ENCODE measurements at regions not wholly inside any gene's neighbourhood (a gene's known extent, or its start where the extent isn't known, plus 50 kb on each side); places are given as distances from the start of the nearest gene placed in this dataset.

DNA sequence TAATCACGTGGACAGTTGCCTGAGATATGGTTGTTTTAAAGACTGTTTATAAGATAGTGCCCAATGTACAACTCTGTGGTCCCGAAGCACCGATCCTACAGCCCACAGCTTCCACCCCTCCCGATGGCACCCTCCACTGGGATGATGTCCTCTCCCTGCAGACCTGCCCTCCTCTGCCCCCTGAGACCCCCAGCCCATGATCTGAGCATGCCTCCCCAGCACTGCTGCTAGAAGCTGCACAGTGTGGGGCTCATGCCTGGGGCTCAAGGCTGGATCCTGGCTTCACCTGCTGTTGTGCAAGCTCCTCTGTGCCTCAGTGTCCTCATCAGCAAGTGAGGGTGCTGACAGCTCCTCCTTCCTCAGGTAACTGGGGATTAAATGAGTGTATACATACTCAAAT is 254.7 kb upstream of the MKI67 start:
- DNase-seq, result no peak

DNA sequence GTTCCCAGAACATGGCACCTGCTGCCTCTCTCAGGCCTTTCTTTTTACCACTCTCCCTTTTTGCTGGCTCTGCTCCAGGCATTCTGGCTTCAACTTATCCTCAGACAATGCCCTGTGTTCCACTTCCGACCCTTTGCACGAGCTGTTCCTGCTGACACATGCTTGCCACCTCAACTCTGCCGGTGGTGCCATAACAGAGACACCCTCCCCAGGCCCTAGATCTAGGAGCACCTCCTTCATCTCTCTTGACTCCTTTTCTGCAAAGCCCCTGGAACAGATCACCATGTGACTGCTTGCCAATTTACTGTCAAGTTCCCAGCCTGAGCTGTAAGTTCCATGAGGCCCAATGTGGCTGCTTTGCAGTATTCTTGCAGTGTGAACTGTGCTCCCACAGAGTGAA is 256.0 kb upstream of the MKI67 start:
- no peak for DNase-seq

DNA sequence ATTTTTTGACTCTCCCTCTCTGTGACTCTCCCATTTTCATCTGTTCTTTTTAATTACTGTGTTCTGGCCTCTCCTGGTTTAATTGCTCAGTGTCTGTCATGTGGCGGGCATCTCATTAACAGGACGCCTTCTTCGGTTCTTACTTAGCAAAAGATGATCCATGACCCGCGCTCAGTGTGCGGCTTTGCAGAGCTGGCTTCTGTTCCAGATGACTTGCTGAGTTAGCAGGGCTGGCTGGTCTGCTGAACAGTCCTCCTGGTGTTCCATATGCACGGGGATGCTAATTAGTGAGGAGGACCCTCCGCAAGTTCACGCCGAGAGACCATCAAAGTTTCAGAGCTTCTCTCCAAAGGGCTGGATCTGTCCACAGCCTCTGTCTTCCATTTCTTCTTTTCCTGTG is 258.6 kb upstream of the MKI67 start:
- DNase-seq, result no peak

DNA sequence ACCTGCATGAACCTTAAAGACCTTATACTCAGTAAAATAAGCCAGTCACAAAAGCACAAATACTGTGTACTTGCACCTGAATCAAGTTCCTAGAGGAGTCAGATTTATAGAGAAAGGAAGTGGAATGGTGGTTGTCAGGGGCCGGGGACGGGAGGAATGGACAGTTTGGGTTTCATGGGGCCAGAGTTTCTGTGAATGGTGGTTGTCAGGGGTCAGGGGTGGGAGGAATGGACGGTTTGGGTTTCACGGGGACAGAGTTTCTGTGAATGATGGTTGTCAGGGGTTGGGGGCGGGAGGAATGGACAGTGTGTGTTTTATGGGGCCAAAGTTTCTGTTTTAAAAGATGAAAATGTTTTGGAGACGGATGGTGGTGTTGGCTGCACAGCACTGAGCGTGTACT is 260.0 kb upstream of the MKI67 start:
- DNase-seq, result no peak

DNA sequence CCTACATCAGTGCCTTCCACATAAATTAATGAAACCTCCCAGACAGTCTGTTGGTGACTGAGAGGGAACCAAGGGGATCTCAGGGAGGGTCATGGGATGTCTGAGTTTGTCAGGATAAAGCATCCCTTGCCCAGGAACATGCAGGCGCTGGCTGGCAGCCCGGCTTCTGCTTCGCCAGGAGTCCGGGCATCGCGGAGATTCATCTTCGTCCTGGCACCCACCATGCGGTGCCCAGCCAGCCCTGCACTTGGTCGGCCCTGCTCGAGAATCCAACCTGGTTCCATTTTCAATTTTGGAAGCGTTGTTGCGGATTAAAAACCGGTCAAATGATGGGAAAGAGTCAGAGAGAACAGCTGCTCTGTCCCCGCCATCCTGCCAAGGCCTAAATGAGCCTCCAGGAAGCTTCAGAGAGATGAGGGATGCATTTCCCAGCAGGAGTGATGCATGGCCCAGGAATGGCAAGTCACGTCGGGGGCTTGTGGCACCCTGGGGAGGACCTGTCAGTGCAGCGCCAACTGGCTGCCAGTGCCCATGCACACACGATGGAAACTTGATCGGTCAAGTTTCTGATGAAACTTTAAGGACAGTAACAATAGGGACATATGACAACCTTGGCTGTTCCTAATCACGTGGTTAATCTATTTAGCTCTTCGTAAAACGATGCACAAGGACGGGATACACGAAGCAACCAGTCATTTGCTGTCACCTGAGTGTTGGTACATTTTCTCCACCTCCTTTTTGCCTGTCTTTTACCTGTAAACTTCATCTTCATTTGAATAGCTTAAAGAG is 260.8 kb upstream of the MKI67 start:
- DNase-seq, result no peak

DNA sequence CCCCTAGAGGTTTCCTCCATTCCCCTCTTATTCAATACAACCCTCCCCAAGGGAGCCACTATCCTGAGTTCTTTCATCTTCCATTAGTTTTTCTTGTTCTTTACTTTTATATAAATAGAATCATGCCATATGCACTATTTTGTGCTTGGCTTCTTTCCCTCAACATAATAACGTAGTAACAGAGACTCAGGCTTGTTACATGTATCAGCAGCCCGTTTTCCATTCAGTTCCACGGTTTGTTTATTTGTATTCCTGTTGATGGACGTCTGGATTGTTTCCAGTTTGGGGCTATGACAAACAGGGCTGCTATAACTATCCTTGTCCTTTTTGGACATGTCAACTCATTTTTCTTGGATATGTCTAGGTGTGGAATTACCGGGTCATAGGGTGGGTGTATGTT is 264.4 kb upstream of the MKI67 start:
- DNase-seq, result no peak

DNA sequence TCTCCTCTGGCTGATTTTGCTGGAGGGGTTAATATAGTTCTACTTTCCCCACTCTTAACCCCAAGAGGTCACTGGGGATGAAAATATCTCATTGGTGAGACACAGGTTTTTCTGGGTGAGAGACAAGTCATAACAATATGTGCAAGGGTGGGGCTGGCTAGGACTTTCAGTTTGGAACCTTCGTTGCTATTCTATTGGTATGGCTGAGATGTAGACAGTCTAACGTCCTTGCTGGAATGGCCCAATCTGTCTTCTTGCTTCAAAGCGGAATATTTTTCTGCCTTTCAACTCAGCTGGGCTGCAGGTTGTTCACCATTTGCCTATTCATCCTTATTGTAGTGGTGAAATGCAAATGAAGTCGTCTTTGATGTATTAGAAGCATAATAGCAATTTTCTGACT is 267.3 kb upstream of the MKI67 start:
- DNase-seq, result no peak

DNA sequence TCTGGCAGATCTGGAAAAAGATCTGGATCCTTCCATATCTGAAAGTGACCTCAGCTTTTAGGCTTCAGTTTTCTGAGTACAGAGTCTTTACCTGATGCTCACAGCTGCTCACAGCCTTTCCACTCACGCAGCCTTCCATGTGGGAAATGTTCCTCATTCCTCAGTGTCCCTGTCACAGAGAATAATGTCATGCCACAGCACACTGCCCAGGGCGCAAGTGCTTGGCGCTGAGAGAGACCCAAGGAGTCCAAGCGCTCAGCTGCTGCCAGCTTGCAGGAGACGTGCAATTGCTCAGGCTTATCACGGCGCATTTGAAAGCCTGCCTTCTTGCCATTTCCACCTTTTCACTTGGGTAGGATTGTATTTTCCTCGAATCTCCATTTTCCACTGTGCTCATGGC is 271.9 kb upstream of the MKI67 start:
- no peak for DNase-seq

DNA sequence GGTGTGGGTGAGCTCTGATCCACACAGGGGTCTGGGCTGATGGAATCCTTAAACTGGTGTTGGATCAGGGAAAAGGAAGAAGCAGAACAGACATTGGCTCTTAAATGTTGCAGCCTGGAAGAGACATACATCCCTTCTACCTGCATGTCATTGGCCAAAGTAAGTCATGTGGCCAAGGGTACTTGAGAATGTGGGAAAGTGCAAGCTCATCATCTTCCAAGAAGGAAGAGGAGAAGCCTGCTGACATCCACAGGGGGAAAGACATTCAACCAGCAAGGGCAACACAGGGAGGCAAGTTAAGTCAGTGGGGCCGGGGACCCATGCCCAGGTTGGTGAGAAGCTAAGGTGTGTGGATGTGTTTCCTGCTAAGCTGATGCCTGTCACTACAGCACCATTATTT is 272.8 kb upstream of the MKI67 start:
- DNase-seq, result no peak

DNA sequence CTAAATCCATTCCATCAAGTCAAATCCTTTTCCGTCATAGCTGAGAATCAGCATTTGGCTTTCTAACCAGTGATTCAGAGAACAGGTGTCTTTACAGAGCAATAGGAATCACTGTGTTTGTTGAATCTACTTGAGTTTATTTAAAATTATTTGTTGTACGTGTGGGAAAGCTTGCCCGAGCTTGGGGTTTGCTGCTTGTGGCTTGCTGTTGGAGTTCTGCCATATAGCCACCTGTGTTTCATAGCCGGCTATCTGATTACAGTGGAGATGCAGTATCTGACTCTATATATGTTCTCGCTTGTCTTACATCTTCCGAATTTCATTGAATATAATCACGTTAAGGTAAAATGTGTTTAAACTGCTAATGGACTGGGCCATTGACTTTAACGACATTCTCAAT is 274.3 kb upstream of the MKI67 start:
- DNase-seq, result no peak

DNA sequence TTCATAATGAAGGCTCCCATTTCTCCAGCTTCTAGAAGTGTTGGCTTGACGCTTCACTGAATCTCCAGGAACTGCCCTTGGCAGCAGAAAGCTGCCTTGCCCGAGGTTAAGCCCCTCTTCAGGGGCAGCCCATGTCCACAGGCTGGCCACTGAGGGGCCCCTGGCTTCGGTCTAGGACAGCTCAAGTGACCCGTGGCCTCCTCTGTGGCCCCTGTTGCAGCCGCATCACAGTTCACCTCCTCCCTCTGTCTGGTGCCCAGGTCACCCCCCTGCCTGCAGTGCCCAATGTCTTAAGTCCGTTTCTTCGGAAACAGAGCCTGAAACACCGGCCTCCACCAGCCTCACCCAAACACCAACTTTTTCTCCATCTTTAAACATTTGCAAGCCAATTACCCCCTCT is 279.2 kb upstream of the MKI67 start:
- no peak for DNase-seq

DNA sequence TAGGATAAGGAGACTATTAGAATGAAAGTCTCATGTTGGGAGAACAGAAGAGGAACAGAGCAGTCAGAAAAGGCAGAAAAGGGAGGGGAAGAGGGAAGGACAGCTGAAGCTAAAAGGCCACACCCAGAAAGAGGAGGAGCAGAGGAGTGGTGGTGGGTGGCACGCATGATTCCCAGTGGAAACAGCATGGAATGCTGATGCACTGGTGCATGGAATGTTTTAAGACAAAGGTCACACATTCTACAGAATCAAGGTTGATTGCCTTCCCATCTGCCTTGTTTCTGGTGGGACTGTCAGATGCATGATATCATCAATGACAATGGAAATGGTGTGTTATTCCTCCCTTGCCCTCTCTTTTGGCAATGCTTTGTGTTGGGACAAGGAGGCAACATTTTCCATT is 285.4 kb upstream of the MKI67 start:
- DNase-seq, result no peak

DNA sequence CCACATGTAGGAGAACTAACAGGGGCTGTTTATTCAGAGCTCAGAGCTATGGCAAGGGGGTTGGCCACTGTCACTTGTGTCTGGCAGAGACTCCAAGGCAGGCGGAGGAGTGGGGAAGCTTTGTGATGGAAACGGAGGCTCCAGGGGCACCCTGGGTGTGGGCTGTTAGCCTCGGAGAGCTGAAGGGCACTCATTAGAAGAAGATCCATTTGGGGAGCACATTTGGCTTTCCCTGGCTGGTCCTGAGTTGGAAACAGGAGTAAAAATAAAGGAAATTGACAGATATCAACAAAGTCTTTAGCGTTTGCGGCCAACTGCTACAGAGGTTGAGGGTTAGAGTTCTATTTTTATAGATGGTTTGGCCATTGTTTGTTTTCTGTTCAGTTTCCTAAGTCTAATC is 288.3 kb upstream of the MKI67 start:
- DNase-seq, result no peak

DNA sequence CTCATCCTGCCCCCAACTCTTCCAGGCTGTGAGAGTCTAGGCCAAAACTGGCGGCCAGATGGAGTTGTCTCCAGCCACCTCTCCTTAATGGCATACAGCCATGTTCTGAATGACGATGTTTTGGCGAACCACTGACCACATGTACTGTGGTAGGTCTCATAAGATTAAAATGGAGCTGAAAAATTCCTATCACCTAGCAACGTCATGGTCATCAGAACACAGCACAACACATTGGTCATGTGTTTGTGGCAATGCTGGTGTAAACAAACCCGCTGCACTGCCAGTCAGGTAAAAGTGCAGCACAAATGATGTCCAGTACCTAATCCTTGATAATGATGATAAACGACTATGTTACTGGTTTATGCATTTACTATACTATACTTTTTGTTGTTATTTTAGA is 290.0 kb upstream of the MKI67 start:
- no peak for DNase-seq

DNA sequence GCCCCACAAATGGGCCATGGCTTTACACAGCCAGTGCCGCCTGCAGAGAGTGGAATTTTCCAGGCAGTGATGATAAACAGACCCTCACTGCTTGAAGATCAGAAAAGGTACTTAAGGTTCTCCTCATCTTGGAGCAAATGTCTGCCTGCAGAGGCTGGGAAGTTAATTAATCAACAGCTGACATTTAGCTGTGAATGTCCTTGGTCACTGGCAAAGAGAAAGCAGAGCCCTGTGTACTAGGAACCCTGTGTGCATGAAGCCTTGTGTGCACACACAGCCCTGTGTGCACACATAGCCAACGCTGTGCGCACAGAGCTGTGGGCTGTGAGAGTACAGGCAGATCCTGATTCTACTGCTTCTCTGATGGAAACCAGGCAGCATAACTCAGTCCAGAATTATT is 291.6 kb upstream of the MKI67 start:
- DNase-seq, result no peak

DNA sequence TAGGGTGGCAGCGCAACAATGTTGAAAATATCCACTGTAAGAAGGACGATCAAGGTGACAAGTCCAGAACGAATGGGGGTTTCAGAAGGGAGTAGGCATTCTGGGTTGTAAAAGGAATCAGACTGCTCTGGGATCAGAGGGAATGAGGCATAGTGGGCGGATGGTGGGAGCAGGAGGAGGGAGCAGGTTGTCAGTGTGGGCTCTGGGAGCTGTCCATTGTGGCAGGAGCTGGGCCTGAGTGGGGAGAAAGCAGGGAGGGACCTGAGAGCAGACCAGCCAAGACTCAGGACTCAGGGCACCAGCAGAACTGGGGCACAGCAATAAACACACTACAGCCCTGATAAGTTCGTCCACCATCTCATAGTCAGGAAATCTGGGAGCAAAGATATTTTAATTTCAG is 292.6 kb upstream of the MKI67 start:
- no peak for DNase-seq

DNA sequence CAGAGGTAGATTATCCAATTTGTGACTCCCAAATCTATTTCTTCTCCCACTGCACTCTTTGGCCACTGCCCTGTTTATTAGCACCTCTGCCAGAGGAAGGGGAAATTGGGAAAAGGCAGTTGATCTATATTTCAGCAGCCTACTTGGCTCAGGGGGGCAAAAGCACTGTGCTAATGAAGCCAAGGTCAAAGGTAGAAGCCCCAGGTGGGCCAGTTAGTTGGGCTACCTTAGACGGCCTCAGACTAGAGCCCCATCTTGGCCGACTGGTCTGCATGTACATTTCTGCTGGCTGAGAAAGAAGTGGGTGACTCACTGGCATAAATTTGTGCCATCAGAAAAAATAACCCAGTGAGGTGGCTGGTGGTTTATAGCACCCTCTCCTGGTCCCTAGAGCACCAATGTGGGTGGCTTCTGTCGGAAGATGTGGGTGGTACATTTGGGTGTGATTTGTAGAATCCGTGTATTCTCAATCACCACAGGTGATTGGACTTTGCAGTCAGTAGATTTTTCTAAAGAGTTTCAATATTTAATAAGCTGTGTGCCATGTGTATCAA is 293.3 kb upstream of the MKI67 start:
- DNase-seq, result no peak

DNA sequence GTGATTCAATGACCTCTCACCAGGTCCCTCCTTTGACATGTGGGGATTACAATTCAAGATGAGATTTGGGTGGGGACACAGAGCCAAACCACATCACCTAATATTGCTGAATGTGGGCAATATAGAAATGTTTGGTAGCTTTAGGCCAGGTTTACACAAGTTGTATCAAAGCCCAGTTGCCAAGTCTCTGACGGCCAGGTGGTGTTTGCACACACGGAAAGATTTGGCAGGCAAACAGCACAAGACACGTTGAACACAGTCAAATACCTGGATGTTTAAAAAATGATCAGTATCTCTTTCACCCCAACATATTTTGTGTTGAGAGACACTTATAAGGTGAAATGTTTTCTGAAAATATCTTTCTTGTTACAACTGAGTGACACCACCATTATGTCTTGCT is 294.4 kb upstream of the MKI67 start:
- DNase-seq, result no peak

DNA sequence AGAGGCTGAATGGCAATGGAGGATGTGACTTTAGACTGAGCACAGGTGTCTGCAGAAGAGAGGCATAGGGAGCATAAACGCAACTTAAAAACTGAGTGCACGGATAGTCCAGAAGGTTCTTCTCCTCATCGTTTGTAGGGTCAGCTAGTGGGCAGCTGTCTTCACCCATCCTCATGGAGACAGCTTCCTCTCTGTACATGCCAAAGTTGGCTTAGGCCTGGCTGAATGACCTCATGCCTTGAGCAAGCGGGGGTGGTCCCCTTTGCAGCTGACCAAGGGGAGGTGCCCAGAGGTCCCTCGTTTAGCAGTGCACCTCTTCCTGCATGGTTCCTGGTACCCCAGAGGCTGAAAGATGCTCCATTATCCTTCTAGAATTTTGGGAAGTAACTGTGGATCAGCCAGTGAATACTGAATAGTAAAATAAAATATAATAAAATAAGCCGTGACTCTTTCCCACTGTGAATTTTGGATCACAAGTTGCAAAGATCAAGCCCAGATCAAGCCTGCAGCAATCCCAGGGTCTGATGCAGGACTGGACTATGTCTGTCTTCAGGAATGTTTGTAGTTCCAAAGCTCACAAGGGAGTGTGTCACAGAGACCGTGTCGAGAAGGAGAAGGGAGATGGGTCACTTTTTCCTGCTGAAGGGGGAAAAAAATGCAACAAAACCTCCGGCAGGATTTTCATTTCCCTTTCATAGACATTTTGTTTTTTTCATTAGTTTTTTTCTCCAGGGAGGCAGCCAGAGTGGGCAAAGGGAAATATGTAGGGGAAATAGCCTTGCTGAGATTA is 295.3 kb upstream of the MKI67 start:
- DNase-seq, result no peak

DNA sequence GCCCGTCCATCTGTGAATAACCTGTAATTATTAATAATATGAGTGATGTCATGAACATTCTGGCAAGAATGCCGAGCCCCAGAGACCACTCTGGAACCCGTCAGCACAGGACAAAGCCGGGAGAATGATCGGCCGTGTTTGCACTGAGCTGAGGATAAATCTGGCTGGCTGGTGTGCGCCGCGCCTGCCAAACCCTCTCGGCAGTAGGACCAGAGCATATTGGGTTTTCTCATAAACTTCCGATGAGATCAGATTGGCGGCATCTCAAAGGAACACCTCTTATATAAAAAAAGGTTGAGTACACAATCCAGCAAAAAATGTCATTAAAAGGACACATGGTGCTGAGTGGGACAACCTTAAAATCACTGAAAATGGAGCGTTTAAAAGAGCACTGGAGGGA is 296.0 kb upstream of the MKI67 start:
- no peak for DNase-seq

DNA sequence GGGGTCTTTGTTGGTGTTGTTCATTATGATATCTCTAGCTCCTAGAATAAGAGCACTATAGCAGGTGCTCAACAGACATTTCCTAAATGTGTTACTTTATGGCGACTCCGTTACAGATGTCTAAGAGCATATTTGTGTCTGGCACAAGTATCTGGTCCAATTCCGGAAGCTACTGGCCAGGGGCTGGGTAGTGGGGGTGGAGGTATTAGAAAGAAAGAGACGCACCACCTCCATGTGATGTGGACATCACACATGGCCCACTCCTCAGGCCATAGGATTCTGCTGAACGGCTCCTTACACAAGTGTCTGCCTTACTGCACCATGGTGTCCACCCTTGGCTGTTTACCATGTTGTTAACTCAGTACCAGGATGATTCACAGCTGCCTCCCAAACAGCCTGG is 296.8 kb upstream of the MKI67 start:
- DNase-seq, result no peak

DNA sequence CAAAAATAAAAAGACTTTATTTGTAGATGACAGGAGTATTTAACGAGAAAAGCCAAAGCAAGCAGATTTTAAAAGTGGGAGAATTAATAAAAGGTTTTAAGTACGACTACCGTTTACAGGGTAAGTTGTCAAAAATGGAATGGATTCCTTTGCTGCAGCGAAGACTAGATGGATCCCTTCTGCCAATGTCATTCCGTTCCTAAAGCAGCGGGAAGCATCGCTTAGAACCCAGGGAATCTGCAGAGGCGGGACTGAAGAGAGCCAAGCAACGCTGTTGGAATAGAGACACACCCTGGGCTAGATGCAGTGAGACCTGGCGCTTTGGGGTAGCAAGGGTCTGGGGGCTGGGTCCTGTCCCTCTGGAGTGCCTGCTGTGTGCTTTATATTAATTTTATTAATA is 303.1 kb upstream of the MKI67 start:
- no peak for DNase-seq

DNA sequence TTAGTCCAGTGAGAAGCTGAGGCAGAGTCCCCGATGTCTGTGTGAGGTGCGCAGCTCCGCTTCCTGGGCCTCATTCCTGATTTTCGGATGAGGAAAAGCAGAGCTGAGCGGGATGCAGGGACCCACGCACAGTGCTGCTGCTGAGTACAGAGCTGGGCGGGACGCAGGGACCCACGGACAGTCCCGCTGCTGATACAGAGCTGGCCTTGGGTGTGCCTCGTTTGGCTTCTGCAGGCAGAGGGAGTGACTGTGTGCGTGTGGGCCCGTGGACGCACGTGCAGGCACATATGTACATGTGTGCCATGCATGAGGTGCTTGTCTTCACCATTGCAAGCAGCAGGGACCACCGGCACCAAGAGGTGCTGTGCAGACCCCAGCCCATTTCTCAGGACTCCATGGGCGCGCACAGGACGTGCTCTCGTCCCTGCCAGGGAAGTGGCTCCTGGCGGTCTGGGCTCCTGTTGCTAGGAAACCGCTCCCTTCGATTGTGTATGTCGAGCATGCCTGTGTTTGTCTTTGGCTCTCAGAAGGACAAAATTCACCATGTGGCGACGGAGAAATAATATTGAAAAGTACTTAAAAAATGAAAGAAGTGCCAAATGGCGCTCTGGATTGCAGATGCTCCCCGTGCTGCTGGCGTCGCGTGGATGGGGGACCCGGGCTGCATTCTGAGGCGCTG is 303.8 kb upstream of the MKI67 start:
- DNase-seq, result no peak

DNA sequence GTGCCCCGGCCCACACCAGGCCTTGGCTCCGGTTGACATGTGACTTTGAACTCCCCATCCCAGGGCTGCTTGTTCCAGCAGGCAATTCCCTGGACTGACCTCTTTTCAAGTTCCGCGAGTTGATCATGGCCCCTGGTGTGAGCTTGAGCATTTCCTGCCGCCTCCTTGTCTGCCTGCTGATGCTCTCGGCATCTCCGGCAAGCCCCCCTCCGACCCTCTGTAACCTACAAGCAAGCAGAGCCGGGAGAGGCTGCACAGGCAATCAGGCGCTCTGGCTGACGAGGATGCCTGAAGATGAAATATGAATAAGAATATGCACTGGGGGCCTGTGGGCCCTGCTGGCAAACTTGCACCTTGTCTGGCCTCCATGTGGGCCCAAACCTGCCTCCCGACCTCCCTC is 304.9 kb upstream of the MKI67 start:
- no peak for DNase-seq
